ENCODE measurements at regions not wholly inside any gene's neighbourhood (a gene's known extent, or its start where the extent isn't known, plus 50 kb on each side); places are given as distances from the start of the nearest gene placed in this dataset.

GRCh38 chr10:31584876-31585275 lies 265.9 kb downstream of the ZEB1 start:
- TF ChIP-seq BHLHE40 (IDR thresholded peaks at IDR 0.05; ENCODE audit: borderline replicate concordance) (no peak), L3MBTL2 (conservative IDR thresholded peaks at IDR 0.05) (no peak), FOXK2 (IDR thresholded peaks at IDR 0.05) (no peak), ARNT (IDR thresholded peaks at IDR 0.05) (no peak), TARDBP (IDR thresholded peaks at IDR 0.05) (no peak), ELF4 (IDR thresholded peaks at IDR 0.05) (no peak), SUZ12 (IDR thresholded peaks at IDR 0.05) (no peak), FOXA1 (IDR thresholded peaks at IDR 0.05) (no peak), PKNOX1 (IDR thresholded peaks at IDR 0.05) (no peak), SP1 (IDR thresholded peaks at IDR 0.05) (no peak), FOXM1 (IDR thresholded peaks at IDR 0.05; ENCODE audit: borderline replicate concordance) (no peak), LEF1 (IDR thresholded peaks at IDR 0.05; ENCODE audit: borderline replicate concordance) (no peak), ZNF384 (IDR thresholded peaks at IDR 0.05) (no peak), NFRKB (IDR thresholded peaks at IDR 0.05) (no peak)
